ENCODE measurements at regions not wholly inside any gene's neighbourhood (a gene's known extent, or its start where the extent isn't known, plus 50 kb on each side); places are given as distances from the start of the nearest gene placed in this dataset.
"Not testable (repeated sequence)": the region's sequence is repeated elsewhere in the genome, so short reads cannot be mapped to it uniquely, and the experiment has no call there.

DNA sequence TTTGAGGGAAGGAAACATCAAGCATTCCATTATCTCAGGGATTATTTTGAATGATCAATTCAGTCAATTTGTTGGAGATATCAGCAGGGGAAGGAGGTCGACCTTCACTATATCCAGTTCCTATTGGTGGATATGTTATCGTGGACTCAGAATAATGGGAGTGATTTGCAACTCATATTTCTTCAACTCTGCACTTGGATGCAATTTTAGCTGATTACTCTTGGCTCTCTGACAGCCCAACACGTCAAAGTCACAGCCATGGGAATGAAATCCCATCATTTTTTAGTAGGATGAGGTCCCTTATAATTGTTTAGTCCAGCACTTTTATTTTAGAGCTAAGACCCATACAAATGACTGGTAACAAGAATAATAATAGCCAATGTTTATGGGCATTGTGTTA is 371.8 kb upstream of the RPS23 start:
- DNase-seq (ENCODE audit: low read depth, low spot score), result no peak

DNA sequence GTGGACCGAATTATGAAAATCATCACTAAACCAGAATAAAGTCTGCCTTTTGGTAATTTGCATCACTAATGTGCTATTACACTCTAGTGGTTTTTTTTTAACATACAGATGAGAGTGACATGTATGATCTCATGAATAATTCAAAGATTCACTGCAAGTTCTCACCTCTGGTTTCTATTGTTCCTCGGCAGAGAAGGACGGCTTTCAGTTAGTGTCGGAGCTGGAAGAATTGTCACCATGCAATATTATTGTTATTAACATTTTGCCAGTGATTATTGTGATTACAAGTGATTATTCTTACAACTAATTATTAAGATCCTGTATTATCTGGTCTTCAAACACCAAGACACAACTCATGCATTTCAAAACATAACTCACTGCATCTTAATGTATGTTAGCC is 366.6 kb upstream of the RPS23 start:
- DNase-seq (ENCODE audit: low read depth, low spot score), result no peak

DNA sequence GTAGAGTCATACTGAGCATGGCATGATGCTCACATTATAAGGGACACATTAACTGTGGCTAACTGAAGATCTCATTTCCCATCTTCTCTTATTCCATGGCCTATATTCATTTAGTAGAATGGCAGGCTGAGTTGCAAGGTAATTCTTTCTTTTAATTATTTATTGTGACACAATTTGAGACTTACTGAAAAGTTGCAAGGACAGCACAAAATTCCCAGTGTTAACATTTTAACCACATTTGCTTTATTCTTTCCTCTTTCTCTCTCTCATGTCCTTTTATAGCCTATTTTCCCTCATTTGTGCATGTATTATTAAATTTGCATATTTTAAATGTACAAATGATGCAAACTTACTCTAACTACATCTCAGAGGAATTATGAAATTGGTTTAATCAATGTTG is 366.1 kb upstream of the RPS23 start:
- no peak for DNase-seq (ENCODE audit: low read depth, low spot score)

DNA sequence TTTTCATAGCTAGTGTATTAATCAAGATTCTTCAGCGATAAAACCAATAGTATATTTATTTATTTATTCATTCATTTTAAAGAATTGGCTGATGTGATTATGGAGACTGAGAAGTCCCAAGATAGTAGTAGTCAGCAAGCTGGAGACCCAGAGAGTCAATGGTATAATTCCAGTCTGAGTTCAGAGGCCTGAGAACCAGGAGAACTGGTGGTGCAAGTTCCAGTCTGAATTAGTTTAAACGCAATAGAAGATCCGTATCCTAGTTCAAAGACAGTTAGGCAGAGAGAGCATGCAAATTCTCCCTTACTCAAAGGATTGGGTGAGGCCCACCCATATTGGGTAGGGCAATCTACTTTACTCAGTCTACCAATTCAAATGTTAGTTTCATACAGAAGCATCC is 364.2 kb upstream of the RPS23 start:
- DNase-seq (ENCODE audit: low read depth, low spot score), result peak; percentile 14

DNA sequence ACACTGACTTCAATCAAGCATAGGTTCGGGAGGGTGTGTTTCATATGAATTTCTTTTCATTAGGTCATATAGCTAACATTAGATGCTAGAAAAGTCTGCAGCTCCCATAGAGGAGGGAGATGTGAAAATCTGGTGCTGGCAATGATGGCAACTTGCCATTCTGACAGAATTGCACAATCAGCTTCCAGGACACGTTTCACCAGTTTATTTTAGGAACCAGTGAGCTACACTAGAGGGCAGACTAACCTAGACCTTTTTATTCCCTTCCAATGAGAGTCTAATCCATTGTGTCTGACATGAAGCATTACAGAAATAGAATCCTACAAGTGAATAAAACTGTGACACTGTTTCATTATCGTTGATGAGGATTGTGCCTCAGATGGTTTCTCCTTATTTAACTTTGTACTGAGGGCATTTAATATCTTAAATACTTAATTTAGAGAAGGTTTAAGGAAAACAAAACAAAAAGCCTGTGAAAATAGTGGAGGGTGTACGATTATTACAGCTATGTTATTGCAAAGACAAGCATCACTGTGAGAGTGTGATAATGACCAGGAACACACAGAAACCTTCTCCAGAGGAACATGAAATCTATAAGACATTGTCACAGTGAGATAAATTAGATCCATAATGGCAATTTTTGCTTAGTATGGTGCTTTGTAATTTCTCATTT is 363.3 kb upstream of the RPS23 start:
- peak; percentile 47 for DNase-seq (ENCODE audit: low read depth, low spot score)

DNA sequence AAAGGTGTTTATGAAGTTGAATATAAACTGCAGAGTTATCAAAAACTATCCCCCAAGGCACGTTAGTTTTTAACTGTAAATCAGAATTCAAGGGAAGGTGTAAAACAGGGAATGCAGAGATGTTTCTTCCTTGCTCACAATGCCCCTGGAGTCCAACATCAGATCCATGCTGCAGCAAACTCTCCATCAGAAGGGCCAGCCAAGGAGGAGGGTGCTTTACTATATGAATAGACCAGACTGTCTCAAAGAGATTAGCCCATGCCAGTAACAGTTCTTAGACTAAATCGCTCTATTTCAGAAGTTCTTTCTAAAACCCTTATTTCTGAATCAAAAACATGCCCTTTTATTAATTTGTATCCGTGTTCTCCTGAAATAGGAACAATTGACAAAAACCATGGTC is 362.8 kb upstream of the RPS23 start:
- DNase-seq (ENCODE audit: low read depth, low spot score), result no peak

DNA sequence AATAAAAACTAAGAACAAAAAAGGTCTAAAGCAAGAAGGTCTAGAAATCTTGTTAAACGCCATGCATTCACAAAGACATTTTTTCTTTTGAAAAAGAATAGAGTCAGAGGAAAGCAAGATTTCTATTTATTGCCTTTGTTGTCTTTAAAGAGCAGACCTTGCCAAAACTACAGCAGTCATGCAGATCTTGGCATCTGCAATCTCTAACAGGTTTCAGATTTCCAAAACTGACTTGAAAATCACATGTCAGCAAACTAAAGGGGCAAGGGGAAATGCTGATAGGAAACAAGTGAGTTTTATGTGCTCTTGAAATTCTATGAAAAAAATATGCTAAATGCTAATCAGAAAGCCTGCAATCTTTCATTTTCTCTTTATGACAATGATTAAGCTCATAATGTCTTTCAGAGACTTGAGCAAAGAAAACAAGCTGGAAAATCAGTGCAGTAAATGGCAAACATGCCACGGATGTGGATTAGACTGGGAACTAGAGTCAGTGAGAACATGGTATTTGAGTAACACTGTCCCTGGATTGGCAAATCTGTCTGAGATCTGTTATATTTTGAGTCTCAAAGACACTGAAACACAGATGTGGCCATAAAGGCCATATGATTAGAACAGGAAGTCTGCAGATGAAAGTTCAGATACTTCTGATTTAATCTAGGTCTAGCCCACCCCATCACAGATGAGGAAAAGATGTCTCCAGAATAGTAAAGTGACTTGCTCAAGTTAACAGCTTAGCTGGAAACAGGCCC is 361.4 kb upstream of the RPS23 start:
- DNase-seq (ENCODE audit: low read depth, low spot score), result no peak

DNA sequence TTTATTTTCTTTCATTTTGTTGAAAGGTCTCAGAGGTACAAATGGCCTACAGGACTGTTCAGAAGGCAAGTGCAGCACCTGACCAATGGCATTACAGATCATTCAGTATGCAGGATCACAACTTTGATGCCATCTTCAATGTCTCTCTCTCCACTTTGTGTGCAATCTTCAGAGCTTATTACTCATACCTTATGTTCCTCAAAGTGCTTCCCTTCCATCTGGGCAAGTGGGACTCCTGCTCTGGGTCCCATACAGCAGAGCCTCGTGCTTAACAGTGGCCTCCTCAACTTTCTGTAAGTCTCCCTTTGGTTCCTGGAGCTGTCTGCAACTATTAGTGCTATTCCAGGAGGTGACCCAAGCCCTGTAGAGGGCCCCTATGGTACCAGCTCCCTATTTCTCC is 358.4 kb upstream of the RPS23 start:
- DNase-seq (ENCODE audit: low read depth, low spot score), result no peak

DNA sequence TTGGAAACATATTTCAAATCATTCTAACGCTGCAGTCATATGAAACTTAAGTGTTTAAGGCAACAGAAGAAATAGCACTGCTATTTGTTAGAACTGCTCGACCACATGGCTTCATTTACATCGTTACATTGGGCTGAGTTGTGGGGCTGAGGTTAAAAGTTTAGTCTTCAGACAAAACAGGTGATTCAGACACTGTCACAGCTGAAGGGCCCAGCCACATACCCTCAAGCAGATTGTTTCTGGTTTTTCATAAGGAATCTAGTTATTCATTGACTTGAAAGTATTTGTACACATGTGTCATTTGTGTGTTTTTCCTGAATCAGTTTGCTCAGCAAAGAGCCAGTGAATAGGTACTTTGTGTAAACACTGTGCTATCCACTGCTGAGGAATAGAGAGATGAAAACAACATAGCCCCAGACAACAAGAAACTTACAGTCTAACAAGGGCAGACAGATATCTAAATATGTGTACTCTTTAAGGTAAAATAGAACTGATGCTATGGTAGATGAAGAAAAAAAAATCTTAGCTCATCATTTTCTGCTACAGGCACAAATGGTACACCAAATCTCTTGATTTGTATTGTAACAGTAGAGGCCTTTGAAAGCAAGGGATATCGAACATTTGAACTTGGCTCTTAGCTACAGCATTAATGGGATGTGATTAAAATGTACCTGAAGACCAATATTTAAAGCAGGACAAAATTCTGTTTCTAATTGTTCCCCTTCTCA is 357.6 kb upstream of the RPS23 start:
- DNase-seq (ENCODE audit: low read depth, low spot score), result no peak

DNA sequence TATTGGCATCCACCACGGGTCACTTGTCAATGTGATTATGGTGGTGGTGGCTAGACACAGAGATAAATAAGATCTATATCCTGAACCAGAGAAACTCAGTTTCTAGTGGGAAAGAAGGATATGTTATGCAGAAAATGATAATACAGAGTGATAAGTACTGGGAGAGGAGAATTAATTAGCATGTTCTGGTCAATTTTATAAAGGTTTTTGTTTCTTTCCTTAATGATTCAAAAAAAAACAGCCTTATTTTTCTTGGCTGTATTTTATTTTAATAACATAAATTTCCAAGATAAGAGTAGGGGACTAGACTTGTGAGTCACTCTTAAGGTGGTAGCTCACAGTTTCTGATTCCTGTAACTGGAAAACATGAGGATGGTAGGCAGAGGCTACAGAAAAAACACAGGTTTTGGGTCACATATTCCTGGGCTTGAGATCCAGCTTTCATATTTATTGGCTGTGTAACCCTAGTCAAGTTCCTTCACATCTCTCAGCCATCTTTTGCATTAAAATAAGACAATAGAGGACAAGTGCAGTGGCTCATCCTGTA is 350.3 kb upstream of the RPS23 start:
- no peak for DNase-seq (ENCODE audit: low read depth, low spot score)

DNA sequence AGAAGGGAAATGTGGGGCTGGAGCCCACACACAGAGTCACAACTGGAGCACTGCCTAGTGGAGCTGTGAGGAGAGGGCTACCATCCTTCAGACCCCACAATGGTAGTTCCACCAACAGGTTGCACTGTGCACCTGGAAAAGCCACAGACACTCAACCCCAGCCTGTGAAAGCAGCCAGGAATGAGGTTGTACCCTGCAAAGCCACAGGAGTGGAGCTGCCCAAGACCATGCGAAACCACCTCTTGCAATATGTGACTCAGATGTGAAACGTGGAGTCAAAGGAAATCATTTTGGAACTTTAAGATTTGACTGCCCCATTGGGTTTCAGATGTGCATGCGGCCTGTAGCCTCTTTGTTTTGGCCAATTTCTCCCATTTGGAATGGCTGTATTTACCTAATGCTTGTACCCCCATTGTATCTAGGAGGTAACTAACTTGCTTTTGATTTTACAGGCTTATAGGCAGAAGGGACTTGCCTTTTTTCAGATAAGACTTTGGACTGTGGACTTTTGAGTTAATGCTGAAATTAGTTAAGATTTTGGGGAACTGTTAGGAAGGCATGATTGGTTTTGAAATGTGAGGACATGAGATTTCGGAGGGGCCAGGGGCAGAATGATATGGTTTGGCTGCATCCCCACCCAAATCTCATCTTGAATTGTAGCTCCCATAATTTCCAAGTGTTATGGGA is 348.9 kb upstream of the RPS23 start:
- not testable (repeated sequence) for DNase-seq (ENCODE audit: low read depth, low spot score)

DNA sequence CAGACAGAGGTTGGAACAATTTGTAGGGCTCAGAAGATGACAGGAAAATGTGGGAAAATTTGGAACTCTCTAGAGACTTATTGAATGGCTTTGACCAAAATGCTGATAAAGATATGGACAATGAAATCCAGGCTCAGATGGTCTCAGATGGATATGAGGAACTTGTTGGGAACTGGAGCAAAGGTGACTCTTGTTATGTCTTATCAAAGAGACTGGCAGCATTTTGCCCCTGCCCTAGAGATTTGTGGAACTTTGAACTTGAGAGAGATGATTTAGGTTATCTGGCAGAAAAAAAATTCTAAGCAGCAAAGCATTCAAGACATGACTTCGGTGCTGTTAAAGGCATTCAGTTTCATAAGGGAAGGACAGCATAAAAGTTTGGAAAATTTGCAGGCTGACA is 347.9 kb upstream of the RPS23 start:
- not testable (repeated sequence) for DNase-seq (ENCODE audit: low read depth, low spot score)

DNA sequence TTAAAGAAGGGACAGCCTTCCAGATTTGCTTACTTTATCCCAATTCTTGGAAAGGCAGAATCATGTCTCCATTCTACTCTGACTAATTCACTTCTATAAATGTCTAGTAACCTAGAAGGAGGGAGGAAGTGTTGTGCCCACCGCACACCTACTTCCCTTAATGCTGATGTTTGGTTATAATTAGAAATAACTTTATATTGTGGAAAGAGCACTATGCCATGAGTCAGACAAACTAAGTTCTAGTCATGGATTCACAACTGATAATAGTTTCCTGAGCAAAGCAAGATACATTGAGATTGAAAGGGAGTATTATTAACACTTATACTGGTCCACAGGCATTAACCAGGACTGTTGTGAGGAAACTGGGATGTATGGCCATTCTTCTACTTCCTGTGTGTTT is 345.9 kb upstream of the RPS23 start:
- DNase-seq (ENCODE audit: low read depth, low spot score), result no peak

DNA sequence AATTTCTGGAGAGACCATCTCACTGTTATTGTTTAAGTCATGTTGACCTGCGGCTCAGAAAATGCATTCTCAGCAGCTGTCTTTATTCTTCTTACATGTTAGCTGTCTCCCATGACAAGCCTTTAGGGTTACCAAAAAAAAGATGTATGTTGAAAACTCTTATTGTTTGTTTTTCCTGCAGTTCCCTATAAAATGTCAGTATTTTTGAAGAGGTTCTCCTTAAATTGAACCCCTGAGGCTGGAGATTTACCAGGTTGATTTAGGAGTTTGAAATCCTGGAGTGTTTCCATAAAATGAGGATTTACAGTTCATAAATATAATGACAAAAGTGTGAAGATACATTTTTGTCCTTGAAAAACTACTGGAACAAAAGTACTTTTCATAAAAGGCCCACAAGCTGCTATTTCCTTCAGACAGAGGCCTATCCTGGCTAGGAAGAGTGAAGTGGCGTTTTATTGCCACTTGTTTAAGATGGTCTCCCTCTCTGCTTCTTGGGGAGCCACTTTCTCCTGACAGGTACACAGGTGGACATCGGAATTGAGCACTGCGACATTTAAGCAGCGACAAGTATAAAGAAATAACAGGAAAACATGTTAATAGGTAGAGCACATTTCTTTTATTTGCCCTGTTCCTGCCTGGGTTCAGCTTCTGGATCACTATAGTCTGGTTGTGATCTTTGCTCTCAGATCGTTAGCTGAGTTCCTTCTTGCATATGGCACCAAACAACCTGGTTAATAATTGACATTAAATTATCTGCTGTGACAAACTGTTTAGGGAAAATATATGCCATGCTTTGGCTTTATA is 344.8 kb upstream of the RPS23 start:
- DNase-seq (ENCODE audit: low read depth, low spot score), result no peak

DNA sequence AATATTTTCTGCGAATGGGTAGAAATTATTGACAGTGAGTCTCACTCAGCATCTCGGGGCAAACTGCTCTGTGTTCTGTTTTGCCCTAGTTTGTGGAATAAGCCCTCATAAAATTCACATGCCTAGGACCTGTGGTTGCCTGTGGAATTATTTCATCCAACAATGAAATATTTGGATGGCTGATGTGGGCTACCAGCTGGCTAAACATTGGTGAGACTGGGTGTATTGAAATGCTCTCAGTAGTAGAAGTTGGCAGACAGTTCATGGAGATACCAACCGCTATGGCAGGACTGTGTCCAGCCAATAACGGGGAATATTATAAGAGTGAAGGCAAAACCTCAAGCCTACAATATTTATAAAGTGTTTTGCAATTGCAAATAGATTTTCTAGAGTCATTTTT is 344.1 kb upstream of the RPS23 start:
- no peak for DNase-seq (ENCODE audit: low read depth, low spot score)

DNA sequence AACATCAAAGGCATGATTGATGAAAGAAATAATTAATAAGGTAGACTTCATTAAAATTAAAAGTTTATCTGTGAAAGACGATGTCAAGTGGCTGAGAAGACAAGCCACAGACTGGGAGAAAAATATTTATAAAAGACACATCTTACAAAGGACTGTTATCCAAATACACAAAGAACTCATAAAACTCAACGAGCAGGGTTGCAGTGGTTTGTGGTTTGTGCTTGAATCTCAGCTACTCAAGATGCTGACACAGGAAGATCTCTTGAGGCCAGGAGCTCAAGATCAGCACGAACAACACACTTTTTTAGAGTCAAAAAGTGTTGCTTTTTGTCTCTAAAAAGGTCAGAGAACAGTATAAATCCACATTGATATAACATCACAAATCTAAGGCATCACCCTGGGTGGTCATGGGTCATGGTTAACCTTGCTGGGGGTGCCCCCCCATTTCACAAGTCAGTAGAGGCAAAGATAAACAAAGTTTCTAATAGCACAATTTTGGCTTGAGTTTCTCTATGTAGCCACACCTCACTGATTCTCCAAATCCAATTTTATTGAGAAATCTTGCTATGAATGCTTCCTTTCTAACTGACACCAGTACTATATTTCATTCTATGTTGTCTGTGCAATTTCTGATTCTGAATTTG is 342.9 kb upstream of the RPS23 start:
- no peak for DNase-seq (ENCODE audit: low read depth, low spot score)

DNA sequence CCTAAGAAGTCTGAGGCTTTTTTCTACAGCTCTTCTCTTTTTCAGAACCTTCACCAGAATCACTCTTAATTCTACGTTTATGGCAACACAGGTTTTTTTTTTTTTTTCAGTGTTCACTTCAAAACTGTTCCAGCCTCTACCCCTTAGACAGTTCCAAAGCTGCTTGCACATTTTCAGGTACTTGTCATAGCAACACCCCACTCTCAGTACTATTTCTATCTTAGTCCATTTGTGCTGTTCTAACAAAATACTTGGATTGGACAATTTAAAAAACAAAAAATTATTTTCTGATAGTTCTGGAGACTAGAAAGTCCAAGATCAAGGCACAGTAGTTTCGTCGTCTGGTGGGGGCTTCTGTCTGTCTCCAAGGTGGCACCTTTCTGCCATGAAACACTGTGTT is 340.9 kb upstream of the RPS23 start:
- DNase-seq (ENCODE audit: low read depth, low spot score), result no peak

DNA sequence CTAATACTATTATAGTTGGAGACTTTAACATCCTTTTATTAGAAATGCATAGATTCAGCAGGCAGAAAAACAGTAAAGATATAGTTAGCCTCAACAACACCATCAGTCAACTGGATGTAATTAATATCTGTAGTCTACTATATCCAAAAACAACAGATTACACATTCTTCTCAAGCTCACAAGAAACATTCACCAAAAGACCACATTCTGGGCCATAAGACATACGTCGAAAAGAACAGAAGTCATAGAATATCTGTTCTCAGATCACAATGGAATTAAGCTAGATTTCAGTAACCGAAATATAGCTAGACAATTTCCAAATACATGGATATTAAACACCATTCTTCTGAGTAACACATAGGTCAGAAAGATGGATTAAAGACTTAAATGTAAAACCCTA is 336.6 kb upstream of the RPS23 start:
- no peak for DNase-seq (ENCODE audit: low read depth, low spot score)

DNA sequence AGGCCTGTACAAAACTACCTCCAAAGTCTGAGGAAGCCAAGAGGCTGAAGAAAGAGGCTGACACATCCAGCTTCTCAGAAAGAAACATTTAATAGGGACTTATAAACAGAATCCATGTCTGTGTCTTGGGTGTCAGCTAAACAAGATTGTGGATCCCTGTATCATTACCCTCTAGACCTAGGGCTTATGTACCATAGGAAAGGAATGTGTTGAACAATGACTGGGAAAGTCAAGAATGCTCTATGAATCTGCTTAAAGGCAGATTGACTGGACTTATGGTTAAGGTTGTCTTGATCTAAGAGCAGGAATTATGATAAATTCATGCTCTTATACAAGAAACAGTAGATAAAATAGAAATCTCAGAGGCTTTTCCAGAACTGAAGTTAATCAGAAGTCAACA is 335.7 kb upstream of the RPS23 start:
- no peak for DNase-seq (ENCODE audit: low read depth, low spot score)

DNA sequence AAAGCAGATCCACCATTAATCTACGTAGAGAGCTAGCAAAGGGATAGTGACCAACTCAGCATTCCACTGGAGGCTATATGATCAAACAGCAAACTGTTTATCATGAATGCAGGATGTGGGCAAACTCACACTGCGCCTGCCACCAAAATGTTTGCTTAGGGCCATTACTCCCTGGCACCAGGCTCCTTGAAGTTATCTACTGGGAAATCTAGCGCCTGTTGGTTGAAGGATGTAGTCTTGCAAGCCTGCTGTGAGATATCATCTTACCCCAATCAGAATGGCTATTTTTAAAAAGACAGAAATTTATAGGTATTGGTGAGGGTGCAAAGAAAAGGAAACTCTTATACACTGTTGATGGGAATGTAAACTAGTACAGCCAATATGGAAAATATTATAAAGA is 332.5 kb upstream of the RPS23 start:
- no peak for DNase-seq (ENCODE audit: low read depth, low spot score)
